Ishikawa (cell line): ENCODE measurements at regions not wholly inside any gene's neighbourhood (a gene's known extent, or its start where the extent isn't known, plus 50 kb on each side); places are given as distances from the start of the nearest gene placed in this dataset.

Experiments used
- CEBPB ChIP-seq: IDR thresholded peaks from 2 replicates; pipeline ENCODE4 v1.6.1; 2012
- CREB1 ChIP-seq: IDR thresholded peaks from 2 replicates; pipeline ENCODE4 v1.6.1; 2012; ENCODE audit warnings: low read depth
- EP300 ChIP-seq: IDR thresholded peaks from 2 replicates; pipeline ENCODE4 v1.6.1; 2012; ENCODE audit warnings: borderline replicate concordance
- FOXM1 ChIP-seq: IDR thresholded peaks from 2 replicates; pipeline ENCODE4 v1.6.1; 2012; ENCODE audit warnings: low read depth, borderline replicate concordance
- RAD21 ChIP-seq: IDR thresholded peaks from 2 replicates; pipeline ENCODE4 v1.6.1; 2012; ENCODE audit warnings: low read depth
- TAF1 ChIP-seq: IDR thresholded peaks from 2 replicates; pipeline ENCODE4 v1.6.1; 2012; ENCODE audit warnings: low read depth, mild to moderate bottlenecking
- TCF12 ChIP-seq: IDR thresholded peaks from 2 replicates; pipeline ENCODE4 v1.6.1; 2012; ENCODE audit warnings: low read depth
- USF1 ChIP-seq: IDR thresholded peaks from 2 replicates; pipeline ENCODE4 v1.6.1; 2012
- YY1 ChIP-seq: IDR thresholded peaks from 2 replicates; pipeline ENCODE4 v1.6.1; 2012; ENCODE audit warnings: low read depth
- ZBTB7A ChIP-seq: IDR thresholded peaks from 2 replicates; pipeline ENCODE4 v1.6.1; 2012; ENCODE audit warnings: low read depth

- TF ChIP-seq CEBPB (no peak), RAD21 (no peak), TAF1 (no peak), YY1 (no peak), EP300 (no peak), CREB1 (no peak), ZBTB7A (no peak), FOXM1 (no peak), USF1 (no peak), TCF12 (no peak)
Observed at GRCh38 chr4:132527817-132528216, 621.3 kb upstream of the PCDH10 start.
